Kidney epithelial cell (primary cell): ENCODE measurements at regions not wholly inside any gene's neighbourhood (a gene's known extent, or its start where the extent isn't known, plus 50 kb on each side); places are given as distances from the start of the nearest gene placed in this dataset.

Experiments
- DNase-seq: peaks from one replicate; pipeline ENCODE4 v3.0.0-alpha.2; 2010; ENCODE audit warnings: low read depth
- H3K27me3 ChIP-seq: 2 replicates; pipeline ENCODE4 v1.6.0; 2011; ENCODE audit warnings: low read length; ENCODE audit not compliant: control insufficient read depth, insufficient read depth
- H3K36me3 ChIP-seq: 2 replicates; pipeline ENCODE4 v1.5.1; 2011; ENCODE audit warnings: low read length; ENCODE audit not compliant: control insufficient read depth, insufficient read depth
- H3K4me3 ChIP-seq: 2 replicates; pipeline ENCODE4 v1.5.1; 2011; ENCODE audit warnings: low read depth, mild to moderate bottlenecking, control low read depth, low read length
- TF ChIP-seq, protein P1 (sequence below): IDR thresholded peaks from 2 replicates; pipeline ENCODE4 v1.5.1; 2011; ENCODE audit warnings: mild to moderate bottlenecking, moderate library complexity, low read length, control low read depth, inconsistent platforms; ENCODE audit not compliant: insufficient read depth, poor library complexity, severe bottlenecking

DNA sequence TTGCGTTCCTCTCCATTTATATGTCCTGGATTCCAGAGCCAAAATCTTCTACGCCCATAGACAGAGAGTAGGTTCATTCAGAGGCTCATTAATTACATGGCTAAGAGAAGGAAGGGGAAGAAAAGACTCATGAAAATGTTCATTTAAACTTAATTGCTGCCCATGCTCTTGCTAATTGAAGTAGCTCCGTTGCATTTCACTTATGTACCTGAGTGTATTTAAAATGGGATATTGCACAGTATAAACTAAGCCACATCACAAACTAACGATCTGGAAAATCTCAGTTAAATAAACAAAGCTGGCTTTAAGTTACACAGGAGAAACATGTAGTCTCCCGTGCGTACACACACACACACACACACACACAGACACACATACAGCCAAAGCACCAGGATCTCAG is 269.2 kb downstream of the CDC5L start:
- TF ChIP-seq, protein P1, sequence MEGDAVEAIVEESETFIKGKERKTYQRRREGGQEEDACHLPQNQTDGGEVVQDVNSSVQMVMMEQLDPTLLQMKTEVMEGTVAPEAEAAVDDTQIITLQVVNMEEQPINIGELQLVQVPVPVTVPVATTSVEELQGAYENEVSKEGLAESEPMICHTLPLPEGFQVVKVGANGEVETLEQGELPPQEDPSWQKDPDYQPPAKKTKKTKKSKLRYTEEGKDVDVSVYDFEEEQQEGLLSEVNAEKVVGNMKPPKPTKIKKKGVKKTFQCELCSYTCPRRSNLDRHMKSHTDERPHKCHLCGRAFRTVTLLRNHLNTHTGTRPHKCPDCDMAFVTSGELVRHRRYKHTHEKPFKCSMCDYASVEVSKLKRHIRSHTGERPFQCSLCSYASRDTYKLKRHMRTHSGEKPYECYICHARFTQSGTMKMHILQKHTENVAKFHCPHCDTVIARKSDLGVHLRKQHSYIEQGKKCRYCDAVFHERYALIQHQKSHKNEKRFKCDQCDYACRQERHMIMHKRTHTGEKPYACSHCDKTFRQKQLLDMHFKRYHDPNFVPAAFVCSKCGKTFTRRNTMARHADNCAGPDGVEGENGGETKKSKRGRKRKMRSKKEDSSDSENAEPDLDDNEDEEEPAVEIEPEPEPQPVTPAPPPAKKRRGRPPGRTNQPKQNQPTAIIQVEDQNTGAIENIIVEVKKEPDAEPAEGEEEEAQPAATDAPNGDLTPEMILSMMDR: no peak

DNA sequence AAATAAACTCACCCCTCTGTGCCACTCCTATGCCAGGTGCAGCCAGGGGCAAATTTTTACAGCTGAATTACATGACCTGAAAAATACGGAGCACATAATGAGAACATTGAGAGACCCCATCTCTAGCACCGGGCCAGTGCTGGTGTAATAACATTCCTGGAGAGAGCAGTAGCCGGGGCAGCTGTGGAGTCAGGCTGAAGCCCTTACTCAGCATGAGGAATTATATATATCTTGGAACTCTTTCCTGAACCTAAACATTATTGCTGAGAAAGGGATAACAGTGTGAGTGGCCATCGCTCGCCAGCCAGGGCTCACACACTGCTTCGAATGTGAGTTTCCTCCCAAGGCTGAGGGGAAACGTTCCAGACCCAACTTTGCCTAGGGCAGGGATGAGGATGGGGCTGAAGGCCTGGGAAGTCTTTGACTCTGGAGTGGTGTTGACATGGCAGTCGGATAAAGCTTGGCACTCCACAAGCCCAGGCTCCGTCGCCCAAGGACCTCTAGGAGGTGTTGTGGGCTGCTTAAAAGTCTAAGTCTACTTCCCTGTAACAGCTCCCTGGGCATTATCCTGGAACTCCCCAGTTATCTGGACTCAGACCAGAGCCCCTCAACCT is 269.8 kb downstream of the CDC5L start:
- DNase-seq: no peak
- H3K27me3 ChIP-seq: no peaks in the 10 kb centered on the region
- no peaks in the 10 kb centered on the region for H3K36me3 ChIP-seq
- TF ChIP-seq, protein P1: no peak
- no peak overlapping the region for H3K4me3 ChIP-seq

More for the DNA sequence above, 269.2 kb downstream of the CDC5L start:
- H3K27me3 ChIP-seq: no peaks in the 10 kb centered on the region
- H3K4me3 ChIP-seq: no peak overlapping the region
- no peak for DNase-seq
- H3K36me3 ChIP-seq: no peaks in the 10 kb centered on the region

DNA sequence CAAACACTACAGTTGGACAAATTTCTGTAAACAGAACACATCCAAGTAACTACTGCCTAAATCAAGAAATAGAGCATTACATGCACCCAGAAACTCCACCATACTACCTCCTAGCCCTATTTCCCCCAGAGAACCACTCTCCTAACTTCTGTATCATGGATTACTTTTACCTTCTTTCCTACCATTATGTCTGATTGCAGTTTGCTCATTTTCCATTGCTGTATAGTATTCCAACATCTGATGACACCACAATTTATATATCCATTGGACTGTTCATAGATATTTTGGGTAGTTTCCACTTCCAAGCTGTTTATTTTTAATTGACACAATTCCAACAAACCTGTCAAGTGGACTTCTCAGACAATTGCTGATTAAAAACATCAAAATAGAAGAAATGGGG is 271.1 kb downstream of the CDC5L start:
- TF ChIP-seq, protein P1: no peak
- no peak for DNase-seq
- Histone ChIP-seq H3K36me3 (no peaks in the 10 kb centered on the region), H3K4me3 (no peak overlapping the region), H3K27me3 (no peaks in the 10 kb centered on the region)

DNA sequence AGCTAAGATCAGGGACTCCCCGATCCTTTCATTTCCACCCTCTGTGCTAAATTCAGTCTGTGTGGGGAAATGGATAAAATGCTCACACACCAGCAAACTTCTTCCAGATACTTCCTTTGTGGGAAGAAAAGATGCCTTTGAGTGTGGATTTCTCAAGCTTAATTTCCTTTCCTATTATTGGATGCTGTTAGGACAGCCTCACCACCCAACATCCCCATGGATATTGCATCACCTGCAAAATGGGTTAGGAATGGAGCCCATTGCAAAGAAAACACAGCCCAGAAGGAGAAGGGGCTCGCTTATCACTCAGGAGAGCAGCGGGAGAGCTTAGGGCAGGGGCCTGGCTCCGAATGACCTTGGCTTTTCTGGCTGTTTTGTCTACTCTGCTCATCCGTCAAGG is 272.2 kb downstream of the CDC5L start:
- H3K36me3 ChIP-seq: no peaks in the 10 kb centered on the region
- DNase-seq: no peak
- H3K4me3 ChIP-seq: no peak overlapping the region
- TF ChIP-seq, protein P1: no peak
- H3K27me3 ChIP-seq: no peaks in the 10 kb centered on the region

DNA sequence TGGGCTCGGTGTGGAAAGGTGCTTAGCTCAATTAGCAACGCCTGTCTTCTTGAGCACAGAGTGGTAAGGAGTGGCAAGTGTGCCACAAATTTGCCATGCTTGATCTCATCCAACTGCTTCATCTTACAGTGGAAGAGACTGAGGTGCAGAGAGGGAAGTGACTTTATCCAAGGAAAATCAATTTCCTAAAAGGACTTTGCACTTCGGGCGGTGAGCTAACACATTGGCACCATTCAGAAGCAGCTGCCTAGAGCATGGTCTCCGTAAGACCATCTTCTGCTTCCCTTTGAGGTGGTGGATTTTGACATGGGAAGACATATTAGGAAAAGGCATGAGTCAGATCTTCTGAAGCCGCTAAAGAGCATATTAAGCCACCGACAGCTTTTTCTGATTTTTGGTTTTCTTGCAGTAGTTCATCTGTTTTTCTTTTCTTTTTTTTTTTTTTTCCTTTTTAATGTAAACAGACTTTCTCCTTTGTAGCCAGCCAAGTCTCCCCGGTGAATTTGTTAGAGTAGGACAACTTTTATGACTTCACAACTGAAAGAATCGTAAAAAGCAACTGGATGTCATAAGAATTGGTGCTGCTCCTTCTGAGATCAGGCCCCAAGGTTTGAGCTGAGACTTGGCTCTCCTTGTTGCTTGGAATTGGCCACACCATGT is 273.2 kb downstream of the CDC5L start:
- no peak for DNase-seq
- Histone ChIP-seq H3K36me3 (no peaks in the 10 kb centered on the region), H3K27me3 (no peaks in the 10 kb centered on the region), H3K4me3 (no peak overlapping the region)
- TF ChIP-seq, protein P1: no peak
